ENCODE measurements at regions not wholly inside any gene's neighbourhood (a gene's known extent, or its start where the extent isn't known, plus 50 kb on each side); places are given as distances from the start of the nearest gene placed in this dataset.

DNA sequence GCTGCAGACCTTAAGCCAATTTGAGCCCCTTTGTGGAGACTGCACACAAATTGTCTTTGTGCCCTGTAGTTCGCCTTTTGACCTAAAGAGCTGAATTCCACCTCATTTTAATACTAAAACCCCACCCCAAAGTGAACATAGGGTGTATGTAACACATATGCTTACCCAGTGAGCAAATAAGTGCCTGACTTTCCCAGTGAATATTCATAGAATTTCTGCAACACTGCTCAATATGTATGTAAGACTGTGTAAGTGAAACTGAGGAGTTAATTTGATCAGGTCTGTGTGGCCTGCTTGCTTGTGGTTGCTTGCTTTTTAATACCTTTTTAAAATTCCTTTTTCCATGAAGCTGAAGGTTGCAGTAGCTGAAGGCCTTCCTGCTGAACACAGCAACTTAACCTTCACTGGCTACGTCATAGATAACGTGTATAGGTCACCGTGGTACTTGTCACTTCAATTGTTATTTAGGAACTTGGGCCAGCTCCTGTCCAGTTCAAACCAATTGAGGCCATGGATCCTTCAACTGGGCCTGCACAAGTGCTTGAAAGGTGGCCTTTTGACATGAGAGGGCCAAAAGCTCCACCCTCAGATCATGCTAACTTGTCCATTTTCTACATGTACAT, 131.7 kb upstream of the BTBD3 start:
- Mint-ChIP-seq H3K36me3 (ENCODE audit: low read depth) (no peaks in the 10 kb centered on the region), H3K4me1 (peaks cover 50% of the 10 kb centered on the region), H3K4me3 (no peak overlapping the region), H3K27ac (no peak overlapping the region), H3K9me3 (no peaks in the 10 kb centered on the region), H3K27me3 (ENCODE audit: insufficient read depth, low read depth, poor library complexity) (peaks cover 6% of the 10 kb centered on the region)
- Histone ChIP-seq H2AFZ (no peak overlapping the region; the same call in 1 of the 2 replicates), H3K79me2 (replicated peaks; ENCODE audit: insufficient read depth) (no peaks in the 10 kb centered on the region), H4K20me1 (replicated peaks; ENCODE audit: insufficient read depth) (no peaks in the 10 kb centered on the region), H3K27ac (ENCODE audit: low read depth) (no peak overlapping the region), H3K4me3 (no peak overlapping the region), H3F3A (replicated peaks; ENCODE audit: low read depth) (no peaks in the 10 kb centered on the region), H3K27me3 (ENCODE audit: insufficient read depth) (no peaks in the 10 kb centered on the region), H3K9me2 (ENCODE audit: insufficient read depth) (peaks cover 5% of the 10 kb centered on the region; the same call in 1 of the 2 replicates), H3K4me1 (ENCODE audit: insufficient read depth) (peaks cover 43% of the 10 kb centered on the region), H3K36me3 (ENCODE audit: insufficient read depth) (no peaks in the 10 kb centered on the region), H3K4me2 (no peak overlapping the region)
- TF ChIP-seq, protein P1, sequence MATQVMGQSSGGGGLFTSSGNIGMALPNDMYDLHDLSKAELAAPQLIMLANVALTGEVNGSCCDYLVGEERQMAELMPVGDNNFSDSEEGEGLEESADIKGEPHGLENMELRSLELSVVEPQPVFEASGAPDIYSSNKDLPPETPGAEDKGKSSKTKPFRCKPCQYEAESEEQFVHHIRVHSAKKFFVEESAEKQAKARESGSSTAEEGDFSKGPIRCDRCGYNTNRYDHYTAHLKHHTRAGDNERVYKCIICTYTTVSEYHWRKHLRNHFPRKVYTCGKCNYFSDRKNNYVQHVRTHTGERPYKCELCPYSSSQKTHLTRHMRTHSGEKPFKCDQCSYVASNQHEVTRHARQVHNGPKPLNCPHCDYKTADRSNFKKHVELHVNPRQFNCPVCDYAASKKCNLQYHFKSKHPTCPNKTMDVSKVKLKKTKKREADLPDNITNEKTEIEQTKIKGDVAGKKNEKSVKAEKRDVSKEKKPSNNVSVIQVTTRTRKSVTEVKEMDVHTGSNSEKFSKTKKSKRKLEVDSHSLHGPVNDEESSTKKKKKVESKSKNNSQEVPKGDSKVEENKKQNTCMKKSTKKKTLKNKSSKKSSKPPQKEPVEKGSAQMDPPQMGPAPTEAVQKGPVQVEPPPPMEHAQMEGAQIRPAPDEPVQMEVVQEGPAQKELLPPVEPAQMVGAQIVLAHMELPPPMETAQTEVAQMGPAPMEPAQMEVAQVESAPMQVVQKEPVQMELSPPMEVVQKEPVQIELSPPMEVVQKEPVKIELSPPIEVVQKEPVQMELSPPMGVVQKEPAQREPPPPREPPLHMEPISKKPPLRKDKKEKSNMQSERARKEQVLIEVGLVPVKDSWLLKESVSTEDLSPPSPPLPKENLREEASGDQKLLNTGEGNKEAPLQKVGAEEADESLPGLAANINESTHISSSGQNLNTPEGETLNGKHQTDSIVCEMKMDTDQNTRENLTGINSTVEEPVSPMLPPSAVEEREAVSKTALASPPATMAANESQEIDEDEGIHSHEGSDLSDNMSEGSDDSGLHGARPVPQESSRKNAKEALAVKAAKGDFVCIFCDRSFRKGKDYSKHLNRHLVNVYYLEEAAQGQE (IDR thresholded peaks at IDR 0.05; ENCODE audit: unreplicated experiment) = no peak
- TF ChIP-seq NANOG (IDR thresholded peaks at IDR 0.05; ENCODE audit: borderline replicate concordance) = no peak
- no peak for TF ChIP-seq POLR2AphosphoS5 (IDR thresholded peaks at IDR 0.05; ENCODE audit: low read depth)
- no peak for TF ChIP-seq EZH2phosphoT487 (IDR thresholded peaks at IDR 0.05; ENCODE audit: unreplicated experiment)
- TF ChIP-seq, protein P2, sequence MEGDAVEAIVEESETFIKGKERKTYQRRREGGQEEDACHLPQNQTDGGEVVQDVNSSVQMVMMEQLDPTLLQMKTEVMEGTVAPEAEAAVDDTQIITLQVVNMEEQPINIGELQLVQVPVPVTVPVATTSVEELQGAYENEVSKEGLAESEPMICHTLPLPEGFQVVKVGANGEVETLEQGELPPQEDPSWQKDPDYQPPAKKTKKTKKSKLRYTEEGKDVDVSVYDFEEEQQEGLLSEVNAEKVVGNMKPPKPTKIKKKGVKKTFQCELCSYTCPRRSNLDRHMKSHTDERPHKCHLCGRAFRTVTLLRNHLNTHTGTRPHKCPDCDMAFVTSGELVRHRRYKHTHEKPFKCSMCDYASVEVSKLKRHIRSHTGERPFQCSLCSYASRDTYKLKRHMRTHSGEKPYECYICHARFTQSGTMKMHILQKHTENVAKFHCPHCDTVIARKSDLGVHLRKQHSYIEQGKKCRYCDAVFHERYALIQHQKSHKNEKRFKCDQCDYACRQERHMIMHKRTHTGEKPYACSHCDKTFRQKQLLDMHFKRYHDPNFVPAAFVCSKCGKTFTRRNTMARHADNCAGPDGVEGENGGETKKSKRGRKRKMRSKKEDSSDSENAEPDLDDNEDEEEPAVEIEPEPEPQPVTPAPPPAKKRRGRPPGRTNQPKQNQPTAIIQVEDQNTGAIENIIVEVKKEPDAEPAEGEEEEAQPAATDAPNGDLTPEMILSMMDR (conservative IDR thresholded peaks at IDR 0.05; ENCODE audit: low read depth in 2 of 2) = no peak
- no peak for TF ChIP-seq JUNB (IDR thresholded peaks at IDR 0.05; ENCODE audit: unreplicated experiment)
- TF ChIP-seq, protein P3, sequence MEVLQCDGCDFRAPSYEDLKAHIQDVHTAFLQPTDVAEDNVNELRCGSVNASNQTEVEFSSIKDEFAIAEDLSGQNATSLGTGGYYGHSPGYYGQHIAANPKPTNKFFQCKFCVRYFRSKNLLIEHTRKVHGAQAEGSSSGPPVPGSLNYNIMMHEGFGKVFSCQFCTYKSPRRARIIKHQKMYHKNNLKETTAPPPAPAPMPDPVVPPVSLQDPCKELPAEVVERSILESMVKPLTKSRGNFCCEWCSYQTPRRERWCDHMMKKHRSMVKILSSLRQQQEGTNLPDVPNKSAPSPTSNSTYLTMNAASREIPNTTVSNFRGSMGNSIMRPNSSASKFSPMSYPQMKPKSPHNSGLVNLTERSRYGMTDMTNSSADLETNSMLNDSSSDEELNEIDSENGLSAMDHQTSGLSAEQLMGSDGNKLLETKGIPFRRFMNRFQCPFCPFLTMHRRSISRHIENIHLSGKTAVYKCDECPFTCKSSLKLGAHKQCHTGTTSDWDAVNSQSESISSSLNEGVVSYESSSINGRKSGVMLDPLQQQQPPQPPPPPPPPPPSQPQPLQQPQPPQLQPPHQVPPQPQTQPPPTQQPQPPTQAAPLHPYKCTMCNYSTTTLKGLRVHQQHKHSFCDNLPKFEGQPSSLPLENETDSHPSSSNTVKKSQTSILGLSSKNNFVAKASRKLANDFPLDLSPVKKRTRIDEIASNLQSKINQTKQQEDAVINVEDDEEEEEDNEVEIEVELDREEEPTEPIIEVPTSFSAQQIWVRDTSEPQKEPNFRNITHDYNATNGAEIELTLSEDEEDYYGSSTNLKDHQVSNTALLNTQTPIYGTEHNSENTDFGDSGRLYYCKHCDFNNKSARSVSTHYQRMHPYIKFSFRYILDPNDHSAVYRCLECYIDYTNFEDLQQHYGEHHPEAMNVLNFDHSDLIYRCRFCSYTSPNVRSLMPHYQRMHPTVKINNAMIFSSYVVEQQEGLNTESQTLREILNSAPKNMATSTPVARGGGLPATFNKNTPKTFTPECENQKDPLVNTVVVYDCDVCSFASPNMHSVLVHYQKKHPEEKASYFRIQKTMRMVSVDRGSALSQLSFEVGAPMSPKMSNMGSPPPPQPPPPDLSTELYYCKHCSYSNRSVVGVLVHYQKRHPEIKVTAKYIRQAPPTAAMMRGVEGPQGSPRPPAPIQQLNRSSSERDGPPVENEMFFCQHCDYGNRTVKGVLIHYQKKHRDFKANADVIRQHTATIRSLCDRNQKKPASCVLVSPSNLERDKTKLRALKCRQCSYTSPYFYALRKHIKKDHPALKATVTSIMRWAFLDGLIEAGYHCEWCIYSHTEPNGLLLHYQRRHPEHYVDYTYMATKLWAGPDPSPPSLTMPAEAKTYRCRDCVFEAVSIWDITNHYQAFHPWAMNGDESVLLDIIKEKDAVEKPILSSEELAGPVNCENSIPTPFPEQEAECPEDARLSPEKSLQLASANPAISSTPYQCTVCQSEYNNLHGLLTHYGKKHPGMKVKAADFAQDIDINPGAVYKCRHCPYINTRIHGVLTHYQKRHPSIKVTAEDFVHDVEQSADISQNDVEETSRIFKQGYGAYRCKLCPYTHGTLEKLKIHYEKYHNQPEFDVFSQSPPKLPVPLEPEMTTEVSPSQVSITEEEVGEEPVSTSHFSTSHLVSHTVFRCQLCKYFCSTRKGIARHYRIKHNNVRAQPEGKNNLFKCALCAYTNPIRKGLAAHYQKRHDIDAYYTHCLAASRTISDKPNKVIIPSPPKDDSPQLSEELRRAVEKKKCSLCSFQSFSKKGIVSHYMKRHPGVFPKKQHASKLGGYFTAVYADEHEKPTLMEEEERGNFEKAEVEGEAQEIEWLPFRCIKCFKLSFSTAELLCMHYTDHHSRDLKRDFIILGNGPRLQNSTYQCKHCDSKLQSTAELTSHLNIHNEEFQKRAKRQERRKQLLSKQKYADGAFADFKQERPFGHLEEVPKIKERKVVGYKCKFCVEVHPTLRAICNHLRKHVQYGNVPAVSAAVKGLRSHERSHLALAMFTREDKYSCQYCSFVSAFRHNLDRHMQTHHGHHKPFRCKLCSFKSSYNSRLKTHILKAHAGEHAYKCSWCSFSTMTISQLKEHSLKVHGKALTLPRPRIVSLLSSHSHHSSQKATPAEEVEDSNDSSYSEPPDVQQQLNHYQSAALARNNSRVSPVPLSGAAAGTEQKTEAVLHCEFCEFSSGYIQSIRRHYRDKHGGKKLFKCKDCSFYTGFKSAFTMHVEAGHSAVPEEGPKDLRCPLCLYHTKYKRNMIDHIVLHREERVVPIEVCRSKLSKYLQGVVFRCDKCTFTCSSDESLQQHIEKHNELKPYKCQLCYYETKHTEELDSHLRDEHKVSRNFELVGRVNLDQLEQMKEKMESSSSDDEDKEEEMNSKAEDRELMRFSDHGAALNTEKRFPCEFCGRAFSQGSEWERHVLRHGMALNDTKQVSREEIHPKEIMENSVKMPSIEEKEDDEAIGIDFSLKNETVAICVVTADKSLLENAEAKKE (CRISPR knock-in tag; IDR thresholded peaks at IDR 0.05) = no peak
- TF ChIP-seq ZNF331 (CRISPR knock-in tag; IDR thresholded peaks at IDR 0.05; ENCODE audit: low read depth) = no peak
- TF ChIP-seq, protein P4, sequence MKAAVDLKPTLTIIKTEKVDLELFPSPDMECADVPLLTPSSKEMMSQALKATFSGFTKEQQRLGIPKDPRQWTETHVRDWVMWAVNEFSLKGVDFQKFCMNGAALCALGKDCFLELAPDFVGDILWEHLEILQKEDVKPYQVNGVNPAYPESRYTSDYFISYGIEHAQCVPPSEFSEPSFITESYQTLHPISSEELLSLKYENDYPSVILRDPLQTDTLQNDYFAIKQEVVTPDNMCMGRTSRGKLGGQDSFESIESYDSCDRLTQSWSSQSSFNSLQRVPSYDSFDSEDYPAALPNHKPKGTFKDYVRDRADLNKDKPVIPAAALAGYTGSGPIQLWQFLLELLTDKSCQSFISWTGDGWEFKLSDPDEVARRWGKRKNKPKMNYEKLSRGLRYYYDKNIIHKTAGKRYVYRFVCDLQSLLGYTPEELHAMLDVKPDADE (IDR thresholded peaks at IDR 0.05) = no peak
- TF ChIP-seq ZNF114 (CRISPR knock-in tag; IDR thresholded peaks at IDR 0.05) = no peak
- TF ChIP-seq EZH2 (IDR thresholded peaks at IDR 0.05; ENCODE audit: low read depth, unreplicated experiment) = no peak
- TF ChIP-seq CREB1 (CRISPR knock-in tag; IDR thresholded peaks at IDR 0.05; ENCODE audit: low read depth) = no peak
- no peak for TF ChIP-seq STAT1 (IDR thresholded peaks at IDR 0.05; ENCODE audit: unreplicated experiment)
- DNase-seq (ENCODE audit: low spot score) (no peak), ATAC-seq (no peak)

All from GM23338 (cell line).